ENCODE measurements at regions not wholly inside any gene's neighbourhood (a gene's known extent, or its start where the extent isn't known, plus 50 kb on each side); places are given as distances from the start of the nearest gene placed in this dataset.

DNA sequence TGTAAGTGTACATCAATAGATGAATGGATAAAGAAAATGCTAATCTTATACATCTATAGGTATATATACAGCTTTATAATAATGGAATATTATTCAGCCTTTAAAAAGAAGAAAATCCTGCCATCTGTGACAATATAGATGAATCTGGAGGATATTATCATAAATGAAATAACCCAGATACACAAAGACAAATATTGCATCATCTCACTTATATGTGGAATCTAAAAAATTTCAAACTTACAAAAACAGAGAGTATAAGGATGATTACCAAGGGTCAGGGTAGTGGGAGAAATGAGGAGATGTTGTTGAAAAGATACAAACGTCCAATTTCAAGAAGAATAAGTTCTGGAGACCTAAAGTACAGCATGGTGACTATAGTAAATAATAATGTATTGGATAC is 85.4 kb upstream of the AGTR1 start:
- H3K36me3 ChIP-seq (ENCODE audit: control insufficient read depth in 2 of 2, extremely low read depth in 1 of 2, insufficient read depth in 2 of 2, low read length in 2 of 2): no peaks in the 10 kb centered on the region
- FAIRE-seq: no peak

DNA sequence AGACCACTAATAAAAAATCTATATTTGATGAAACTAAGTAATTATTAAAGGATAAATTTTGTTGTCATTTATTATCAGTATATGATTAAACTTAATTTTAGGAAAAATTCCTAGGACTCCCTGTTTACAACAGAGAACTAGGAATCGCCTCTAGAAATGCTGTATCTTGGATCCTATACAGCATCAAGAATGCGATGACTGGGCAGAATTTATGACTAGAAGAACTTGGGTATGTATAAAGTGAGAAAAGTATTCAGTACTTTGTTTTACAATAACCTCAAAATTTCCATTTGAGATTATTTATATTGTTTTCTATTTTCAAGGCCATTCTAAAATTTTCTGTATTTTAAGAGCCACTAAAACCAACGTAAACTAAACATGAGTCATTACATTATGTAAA is 82.3 kb upstream of the AGTR1 start:
- TF ChIP-seq, protein P1, sequence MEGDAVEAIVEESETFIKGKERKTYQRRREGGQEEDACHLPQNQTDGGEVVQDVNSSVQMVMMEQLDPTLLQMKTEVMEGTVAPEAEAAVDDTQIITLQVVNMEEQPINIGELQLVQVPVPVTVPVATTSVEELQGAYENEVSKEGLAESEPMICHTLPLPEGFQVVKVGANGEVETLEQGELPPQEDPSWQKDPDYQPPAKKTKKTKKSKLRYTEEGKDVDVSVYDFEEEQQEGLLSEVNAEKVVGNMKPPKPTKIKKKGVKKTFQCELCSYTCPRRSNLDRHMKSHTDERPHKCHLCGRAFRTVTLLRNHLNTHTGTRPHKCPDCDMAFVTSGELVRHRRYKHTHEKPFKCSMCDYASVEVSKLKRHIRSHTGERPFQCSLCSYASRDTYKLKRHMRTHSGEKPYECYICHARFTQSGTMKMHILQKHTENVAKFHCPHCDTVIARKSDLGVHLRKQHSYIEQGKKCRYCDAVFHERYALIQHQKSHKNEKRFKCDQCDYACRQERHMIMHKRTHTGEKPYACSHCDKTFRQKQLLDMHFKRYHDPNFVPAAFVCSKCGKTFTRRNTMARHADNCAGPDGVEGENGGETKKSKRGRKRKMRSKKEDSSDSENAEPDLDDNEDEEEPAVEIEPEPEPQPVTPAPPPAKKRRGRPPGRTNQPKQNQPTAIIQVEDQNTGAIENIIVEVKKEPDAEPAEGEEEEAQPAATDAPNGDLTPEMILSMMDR (optimal IDR thresholded peaks at IDR 0.05 in 1 of 3, IDR thresholded peaks at IDR 0.05 in 1 of 3, conservative IDR thresholded peaks at IDR 0.05 in 1 of 3; ENCODE audit: extremely low read depth in 1 of 3, insufficient read depth in 2 of 3, low read length in 3 of 3): no peak
- TF ChIP-seq EZH2 (IDR thresholded peaks at IDR 0.05; ENCODE audit: low read length): no peak

More for the DNA sequence above, 85.4 kb upstream of the AGTR1 start:
- H4K20me1 ChIP-seq (ENCODE audit: control insufficient read depth, extremely low read depth, insufficient read depth, low read length): no peaks in the 10 kb centered on the region
- no peak overlapping the region for H3K4me3 ChIP-seq (ENCODE audit: control insufficient read depth in 2 of 3, extremely low read depth in 1 of 3, insufficient read depth in 2 of 3, low read depth in 1 of 3, low read length in 3 of 3)
- DNase-seq (ENCODE audit: low read depth, low spot score): no peak
- no peak overlapping the region for H3K27ac ChIP-seq (ENCODE audit: control insufficient read depth, insufficient read depth, low read length)
- TF ChIP-seq, protein P1 (optimal IDR thresholded peaks at IDR 0.05 in 1 of 3, IDR thresholded peaks at IDR 0.05 in 1 of 3, conservative IDR thresholded peaks at IDR 0.05 in 1 of 3; ENCODE audit: extremely low read depth in 1 of 3, insufficient read depth in 2 of 3, low read length in 3 of 3): no peak
- TF ChIP-seq EZH2 (IDR thresholded peaks at IDR 0.05; ENCODE audit: low read length): no peak
- H3K79me2 ChIP-seq (ENCODE audit: control insufficient read depth, insufficient read depth, low read length): no peaks in the 10 kb centered on the region
- H3K4me2 ChIP-seq (ENCODE audit: control insufficient read depth, extremely low read depth, insufficient read depth, low read depth, low read length): no peak overlapping the region
- H3K4me1 ChIP-seq (ENCODE audit: control insufficient read depth, extremely low read depth, insufficient read depth, low read length): no peaks in the 10 kb centered on the region
- no peak overlapping the region for H2AFZ ChIP-seq (ENCODE audit: control insufficient read depth, low read length)
- no peak overlapping the region for H3K9ac ChIP-seq (ENCODE audit: control insufficient read depth, extremely low read depth, insufficient read depth, low read length)
- no peaks in the 10 kb centered on the region for H3K27me3 ChIP-seq (ENCODE audit: control insufficient read depth, extremely low read depth, insufficient read depth, low read length)
- H3K9me3 ChIP-seq (ENCODE audit: control insufficient read depth, low read depth, low read length): no peaks in the 10 kb centered on the region
- dilution Hi-C loops (cut with MboI; ENCODE audit: extremely low pct_ligation_motif_present, low sequenced_read_pairs): no loop called here
- no peaks in the 10 kb centered on the region for H3K9me1 ChIP-seq (ENCODE audit: control insufficient read depth, extremely low read depth, insufficient read depth, low read length)

More for the DNA sequence above, 82.3 kb upstream of the AGTR1 start:
- Histone ChIP-seq H3K79me2 (ENCODE audit: control insufficient read depth, insufficient read depth, low read length) (no peaks in the 10 kb centered on the region), H4K20me1 (ENCODE audit: control insufficient read depth, extremely low read depth, insufficient read depth, low read length) (no peaks in the 10 kb centered on the region), H3K9ac (ENCODE audit: control insufficient read depth, extremely low read depth, insufficient read depth, low read length) (no peak overlapping the region), H3K9me1 (ENCODE audit: control insufficient read depth, extremely low read depth, insufficient read depth, low read length) (no peaks in the 10 kb centered on the region), H3K4me2 (ENCODE audit: control insufficient read depth, extremely low read depth, insufficient read depth, low read depth, low read length) (no peak overlapping the region), H3K9me3 (ENCODE audit: control insufficient read depth, low read depth, low read length) (no peaks in the 10 kb centered on the region), H3K36me3 (ENCODE audit: control insufficient read depth in 2 of 2, extremely low read depth in 1 of 2, insufficient read depth in 2 of 2, low read length in 2 of 2) (no peaks in the 10 kb centered on the region), H3K4me1 (ENCODE audit: control insufficient read depth, extremely low read depth, insufficient read depth, low read length) (no peaks in the 10 kb centered on the region), H3K27me3 (ENCODE audit: control insufficient read depth, extremely low read depth, insufficient read depth, low read length) (no peaks in the 10 kb centered on the region), H3K27ac (ENCODE audit: control insufficient read depth, insufficient read depth, low read length) (no peak overlapping the region), H3K4me3 (ENCODE audit: control insufficient read depth in 2 of 3, extremely low read depth in 1 of 3, insufficient read depth in 2 of 3, low read depth in 1 of 3, low read length in 3 of 3) (no peak overlapping the region), H2AFZ (ENCODE audit: control insufficient read depth, low read length) (no peak overlapping the region)
- DNase-seq (ENCODE audit: low read depth, low spot score): no peak
- FAIRE-seq: no peak
- dilution Hi-C loops (cut with MboI; ENCODE audit: extremely low pct_ligation_motif_present, low sequenced_read_pairs): no loop called here

All from keratinocyte (primary cell).